ENCODE measurements at regions not wholly inside any gene's neighbourhood (a gene's known extent, or its start where the extent isn't known, plus 50 kb on each side); places are given as distances from the start of the nearest gene placed in this dataset.
"Not testable (repeated sequence)": the region's sequence is repeated elsewhere in the genome, so short reads cannot be mapped to it uniquely, and the experiment has no call there.

DNA sequence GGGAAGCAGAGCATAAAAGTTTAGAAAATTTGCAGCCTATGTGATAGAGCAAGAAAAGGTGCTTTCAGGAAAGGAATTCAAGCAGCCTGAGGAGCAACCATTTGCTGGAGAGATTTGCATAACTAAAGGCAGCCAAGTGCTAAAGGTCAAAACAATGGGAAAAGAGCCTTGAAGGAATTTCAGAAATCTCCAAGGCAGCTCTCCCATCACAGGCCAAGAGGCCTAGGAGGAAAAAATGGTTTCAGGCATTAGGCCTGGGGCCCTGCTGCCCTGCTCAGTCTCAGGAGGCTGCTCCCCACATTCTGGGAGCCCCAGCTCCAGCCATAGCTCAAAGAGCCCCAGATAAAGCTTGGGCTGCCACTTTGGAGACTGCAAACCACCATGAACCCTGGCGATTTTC, 95.9 kb upstream of the UNC5B start:
- peaks cover 0 to 23% (median 0%) of the 10 kb centered on the region in 3 donors for H3K9me3 ChIP-seq
- H3K27ac ChIP-seq, result no peak overlapping the region
- H3K36me3 ChIP-seq (replicated peaks in 1 of 2; ENCODE audit: insufficient read depth in 1 of 2, low read depth in 2 of 2), result no peaks in the 10 kb centered on the region
- WGBS, 2 donors, result 33 to 43% methylated on average over 1 of the region's 1 CpG
- H3K27me3 ChIP-seq, result no peaks in the 10 kb centered on the region
- DNase-seq (no peak), ATAC-seq (no peak)
- no peaks in the 10 kb centered on the region for H3K4me1 ChIP-seq
- no peak overlapping the region for H3K4me3 ChIP-seq
- TF ChIP-seq CTCF (IDR thresholded peaks at IDR 0.05) (no peak), POLR2A (IDR thresholded peaks at IDR 0.05) (no peak)
- intact Hi-C loops (cut with DNase I), result no loop called here

DNA sequence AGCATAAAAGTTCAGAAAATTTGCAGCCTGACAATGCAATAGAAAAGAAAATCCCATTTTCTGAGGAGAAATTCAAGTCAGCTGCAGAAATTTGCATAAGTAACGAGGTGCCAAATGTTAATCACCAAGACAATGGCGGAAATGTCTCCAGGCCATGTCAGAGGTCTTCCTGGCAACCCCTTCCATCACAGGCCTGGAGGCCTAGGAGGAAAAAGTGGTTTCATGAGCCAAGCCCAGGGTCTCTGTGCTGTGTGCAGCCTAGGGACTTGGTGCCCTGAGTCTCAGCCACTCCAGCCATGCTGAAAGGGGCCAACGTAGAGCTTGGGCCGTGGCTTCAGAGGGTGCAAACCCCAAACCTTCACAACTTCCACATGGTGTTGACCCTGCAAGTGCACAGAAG, 94.8 kb upstream of the UNC5B start:
- H3K36me3 ChIP-seq (replicated peaks in 1 of 2; ENCODE audit: insufficient read depth in 1 of 2, low read depth in 2 of 2); intact Hi-C loops (cut with DNase I); H3K4me3 ChIP-seq; ATAC-seq; DNase-seq; H3K27me3 ChIP-seq; H3K4me1 ChIP-seq; H3K27ac ChIP-seq: not testable (repeated sequence)
- H3K9me3 ChIP-seq, result peaks cover 0 to 23% (median 0%) of the 10 kb centered on the region in 3 donors
- 55 to 65% methylated on average over 4 of the region's 4 CpGs for WGBS, 2 donors

DNA sequence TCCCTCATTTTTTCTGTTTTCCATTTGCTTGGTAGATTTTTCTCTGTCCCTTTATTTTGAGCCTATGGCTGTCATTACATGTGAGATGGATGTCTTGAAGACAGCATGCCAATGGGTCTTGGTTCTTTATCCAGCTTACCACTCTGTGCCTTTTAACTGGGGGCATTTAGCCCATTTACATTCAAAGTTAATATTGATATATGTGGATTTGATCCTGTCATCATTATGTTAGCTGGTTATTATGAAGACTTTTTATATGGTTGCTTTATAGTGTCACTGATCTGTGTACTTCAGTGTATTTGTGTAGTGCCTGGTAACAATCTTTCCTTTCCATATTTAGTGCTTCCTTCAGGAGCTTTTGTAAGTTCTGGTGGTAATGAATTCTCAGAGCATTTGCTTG, 89.3 kb upstream of the UNC5B start:
- TF ChIP-seq CTCF (IDR thresholded peaks at IDR 0.05), result no peak
- no peak for TF ChIP-seq POLR2A (IDR thresholded peaks at IDR 0.05)
- intact Hi-C loops (cut with DNase I), result no loop called here
- Histone ChIP-seq H3K9me3 (peaks cover 0 to under 1% (median 0%) of the 10 kb centered on the region in 3 donors), H3K4me1 (no peaks in the 10 kb centered on the region), H3K36me3 (replicated peaks in 1 of 2; ENCODE audit: insufficient read depth in 1 of 2, low read depth in 2 of 2) (no peaks in the 10 kb centered on the region), H3K27ac (no peak overlapping the region), H3K27me3 (no peaks in the 10 kb centered on the region), H3K4me3 (no peak overlapping the region)
- no peak for ATAC-seq
- DNase-seq, result no peak

- Histone ChIP-seq H3K9me3 (no peaks in the 10 kb centered on the region), H3K27ac (no peak overlapping the region), H3K4me3 (no peak overlapping the region), H3K36me3 (replicated peaks in 1 of 2; ENCODE audit: insufficient read depth in 1 of 2, low read depth in 2 of 2) (no peaks in the 10 kb centered on the region), H3K27me3 (no peaks in the 10 kb centered on the region), H3K4me1 (no peaks in the 10 kb centered on the region)
- TF ChIP-seq CTCF (IDR thresholded peaks at IDR 0.05) (no peak), POLR2A (IDR thresholded peaks at IDR 0.05) (no peak)
- intact Hi-C loops (cut with DNase I), result no loop called here
- WGBS, 2 donors, result 53 to 74% methylated on average over 7 to 13 of the region's 13 CpGs
- ATAC-seq (no peak), DNase-seq (no peak)
Measured at GRCh38 chr10:71124921-71125748, 87.2 kb upstream of the UNC5B start.

- DNase-seq (no peak), ATAC-seq (no peak)
- Histone ChIP-seq H3K27ac (no peak overlapping the region), H3K4me3 (no peak overlapping the region), H3K4me1 (no peaks in the 10 kb centered on the region), H3K27me3 (no peaks in the 10 kb centered on the region), H3K36me3 (replicated peaks in 1 of 2; ENCODE audit: insufficient read depth in 1 of 2, low read depth in 2 of 2) (no peaks in the 10 kb centered on the region), H3K9me3 (no peaks in the 10 kb centered on the region)
- WGBS, 2 donors, result 63 to 69% methylated on average over 4 of the region's 4 CpGs
- intact Hi-C loops (cut with DNase I), result no loop called here
- TF ChIP-seq POLR2A (IDR thresholded peaks at IDR 0.05), result no peak
- no peak for TF ChIP-seq CTCF (IDR thresholded peaks at IDR 0.05)
Measured at GRCh38 chr10:71125749-71126107, 86.6 kb upstream of the UNC5B start.
